ENCODE measurements at regions not wholly inside any gene's neighbourhood (a gene's known extent, or its start where the extent isn't known, plus 50 kb on each side); places are given as distances from the start of the nearest gene placed in this dataset.
"Not testable (repeated sequence)": the region's sequence is repeated elsewhere in the genome, so short reads cannot be mapped to it uniquely, and the experiment has no call there.

DNA sequence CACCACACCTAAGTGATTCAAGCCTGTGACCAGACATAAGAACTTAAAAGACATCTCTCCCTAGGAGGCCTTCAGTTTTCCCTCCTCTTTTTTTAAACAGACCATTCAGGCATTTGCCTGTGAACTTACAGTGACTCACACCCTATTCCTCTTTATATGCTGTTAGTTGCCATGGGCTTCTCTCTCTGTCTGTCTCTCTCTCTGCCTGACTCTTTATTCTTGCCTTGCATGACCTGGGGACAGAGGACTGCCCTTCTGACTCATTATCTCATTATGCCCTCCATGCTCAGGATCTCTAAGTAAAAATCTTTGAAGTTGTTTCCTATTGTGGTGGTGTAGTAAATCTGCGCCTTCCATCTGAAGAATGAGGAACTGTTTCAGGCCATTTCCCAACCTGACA, 442.2 kb upstream of the MAN1A1 start:
- FAIRE-seq = no peak

DNA sequence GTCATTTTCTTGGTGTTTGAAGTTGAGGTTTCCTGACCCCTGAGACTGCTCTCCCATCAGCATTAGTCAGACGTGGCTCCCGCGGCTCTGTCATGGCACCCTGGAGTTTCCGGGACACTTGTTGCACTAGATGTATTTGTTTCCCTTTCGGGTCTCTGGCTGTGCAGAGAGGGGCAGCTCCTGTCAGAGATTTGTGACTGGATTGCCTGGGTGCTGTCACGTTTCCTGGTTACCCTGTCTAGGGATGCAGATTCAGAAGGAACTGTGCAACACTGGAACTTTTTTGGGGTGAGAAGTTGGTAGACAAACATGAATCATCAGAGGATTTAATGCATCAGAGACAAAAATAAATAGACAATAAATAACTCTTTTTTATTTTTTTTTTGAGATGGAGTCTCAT, 431.8 kb upstream of the MAN1A1 start:
- FAIRE-seq = no peak

DNA sequence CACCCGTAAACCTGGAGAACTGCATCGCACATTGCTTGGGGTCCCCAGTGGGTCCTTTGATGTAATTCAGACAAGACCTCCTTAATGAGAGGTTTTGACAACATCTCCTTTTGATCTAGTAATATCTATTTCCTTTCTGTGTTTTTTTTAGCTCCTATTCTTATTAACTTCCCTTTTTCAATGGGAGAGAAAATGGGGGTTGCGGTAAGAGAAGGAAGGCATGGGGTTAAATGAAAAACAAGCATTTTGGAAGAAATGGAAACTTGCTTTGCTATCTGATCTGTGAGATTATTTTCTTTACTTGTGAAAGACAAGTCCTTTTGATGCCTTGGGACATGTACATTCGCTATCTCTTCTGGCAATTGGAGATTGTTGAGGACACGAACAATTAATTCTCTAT, 418.6 kb upstream of the MAN1A1 start:
- no peak for FAIRE-seq

DNA sequence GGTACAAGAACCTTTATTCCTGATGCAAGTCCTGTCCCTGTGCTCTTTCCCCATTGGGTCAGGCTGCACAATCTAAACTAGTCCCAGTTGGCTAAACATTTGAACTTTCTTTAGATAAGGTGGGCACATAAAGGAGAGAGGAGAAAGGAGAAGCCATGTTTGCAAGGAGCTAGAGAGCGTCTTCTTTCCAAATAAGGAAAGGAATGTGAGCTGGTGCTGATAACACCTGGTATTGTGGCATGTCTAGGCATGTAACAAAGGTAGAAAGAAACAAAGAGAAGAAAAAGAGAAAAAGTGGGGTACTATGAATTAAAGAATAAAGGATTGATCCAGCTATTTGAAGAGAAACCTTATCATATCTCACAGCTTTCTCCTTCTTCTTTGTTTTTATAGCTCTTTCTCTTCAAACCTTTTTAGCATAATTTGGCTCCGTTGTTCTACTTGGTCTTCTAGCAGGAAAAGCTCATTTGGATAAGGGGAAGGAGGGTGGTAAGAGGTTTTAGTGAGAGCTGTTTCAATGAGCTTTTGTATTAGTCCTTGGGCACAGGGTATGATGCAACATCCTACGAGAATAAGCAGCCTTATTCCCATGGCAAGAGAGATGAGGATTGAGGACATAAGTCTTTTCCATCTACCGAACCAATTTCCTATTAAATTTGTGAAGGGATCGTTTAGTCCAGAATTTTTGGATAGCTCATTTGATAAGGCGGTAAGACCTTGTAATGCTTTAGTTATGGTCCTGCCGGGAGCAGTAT, 415.5 kb upstream of the MAN1A1 start:
- no peak for FAIRE-seq

DNA sequence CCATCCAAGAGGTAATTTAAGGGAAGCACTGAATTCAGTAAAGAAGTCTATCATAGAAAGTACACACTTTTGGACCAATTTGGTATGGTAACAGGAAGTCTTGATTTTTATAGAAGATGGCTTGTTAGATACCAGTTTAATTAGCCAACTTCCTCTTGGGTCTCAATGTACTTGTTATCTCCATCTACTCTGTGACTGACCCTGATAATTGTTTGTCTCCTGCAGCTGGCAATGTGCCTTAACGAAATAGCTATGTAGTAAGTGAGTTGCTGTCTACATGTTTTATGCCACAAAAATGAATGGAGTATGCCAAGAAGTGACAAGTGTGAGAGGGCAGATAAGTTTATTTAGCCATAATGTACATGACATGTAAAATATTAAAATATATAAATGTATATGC, 410.5 kb upstream of the MAN1A1 start:
- FAIRE-seq = no peak

DNA sequence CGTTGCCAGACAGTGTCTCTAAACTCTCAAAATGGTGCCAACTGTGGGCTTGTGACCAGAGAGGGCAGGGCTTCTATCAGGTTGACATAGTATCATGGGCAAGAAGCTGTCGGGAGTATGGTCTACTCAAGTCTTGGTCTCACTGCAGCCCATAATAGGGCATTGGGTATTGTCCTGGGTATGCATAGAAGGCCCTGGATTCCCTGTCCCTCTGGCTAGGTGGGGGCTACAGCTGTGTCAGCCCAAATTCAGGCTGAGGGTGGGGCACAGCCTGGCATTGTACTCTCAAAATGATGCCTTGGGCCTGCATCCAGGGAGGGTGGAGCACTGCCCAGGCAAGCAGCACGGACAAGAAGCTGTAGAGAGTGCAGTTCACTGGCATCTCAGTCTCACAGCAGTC, 408.8 kb upstream of the MAN1A1 start:
- no peak for FAIRE-seq

DNA sequence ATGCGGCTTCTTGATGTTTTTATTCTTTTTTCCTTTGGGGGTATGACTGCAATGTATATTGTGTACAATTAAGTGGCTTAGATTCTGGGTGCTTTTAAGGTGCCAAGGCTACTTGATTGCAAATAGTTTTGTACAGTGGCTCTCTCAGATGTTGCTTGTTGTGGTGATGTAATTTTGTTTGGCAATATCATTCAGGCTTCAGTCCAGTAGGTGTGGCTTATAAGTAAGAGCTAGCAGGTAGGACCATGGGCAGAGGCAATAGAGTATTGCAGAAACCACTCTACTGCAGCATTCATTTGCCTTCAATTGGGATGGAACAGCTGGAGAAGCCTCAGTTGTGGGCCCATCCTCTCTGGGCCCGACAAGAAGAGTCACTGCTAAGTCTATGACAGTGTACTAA, 407.9 kb upstream of the MAN1A1 start:
- no peak for FAIRE-seq

DNA sequence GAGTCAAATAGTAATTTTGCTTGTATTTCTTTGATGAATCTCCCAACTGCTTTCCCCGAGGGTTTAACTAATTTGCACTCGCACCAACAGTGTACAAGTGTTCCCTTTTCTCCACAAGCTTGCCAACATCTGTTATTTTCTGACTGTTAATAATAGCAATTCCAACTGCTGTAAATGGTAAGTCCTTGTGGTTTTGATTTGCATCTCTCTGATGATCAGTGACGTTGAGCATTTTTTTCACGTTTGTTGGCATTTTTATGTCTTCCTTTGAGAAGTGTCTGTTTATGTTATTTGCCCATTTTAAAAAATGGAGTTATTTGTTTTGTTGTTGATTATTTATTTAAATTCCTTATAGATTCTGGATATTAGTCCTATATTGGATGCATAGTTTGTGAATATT, 399.8 kb upstream of the MAN1A1 start:
- no peak for FAIRE-seq

DNA sequence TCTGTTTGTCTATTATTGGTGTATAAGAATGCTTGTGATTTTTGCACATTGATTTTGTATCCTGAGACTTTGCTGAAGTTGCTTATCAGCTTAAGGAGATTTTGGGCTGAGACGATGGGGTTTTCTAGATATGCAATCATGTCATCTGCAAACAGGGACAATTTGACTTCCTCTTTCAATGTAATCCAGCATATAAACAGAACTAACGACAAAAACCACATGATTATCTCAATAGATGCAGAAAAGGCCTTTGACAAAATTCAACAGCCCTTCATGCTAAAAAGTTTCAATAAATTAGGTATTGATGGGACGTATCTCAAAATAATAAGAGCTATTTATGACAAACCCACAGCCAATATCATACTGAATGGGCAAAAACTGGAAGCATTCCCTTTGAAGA, 399.0 kb upstream of the MAN1A1 start:
- FAIRE-seq = not testable (repeated sequence)

DNA sequence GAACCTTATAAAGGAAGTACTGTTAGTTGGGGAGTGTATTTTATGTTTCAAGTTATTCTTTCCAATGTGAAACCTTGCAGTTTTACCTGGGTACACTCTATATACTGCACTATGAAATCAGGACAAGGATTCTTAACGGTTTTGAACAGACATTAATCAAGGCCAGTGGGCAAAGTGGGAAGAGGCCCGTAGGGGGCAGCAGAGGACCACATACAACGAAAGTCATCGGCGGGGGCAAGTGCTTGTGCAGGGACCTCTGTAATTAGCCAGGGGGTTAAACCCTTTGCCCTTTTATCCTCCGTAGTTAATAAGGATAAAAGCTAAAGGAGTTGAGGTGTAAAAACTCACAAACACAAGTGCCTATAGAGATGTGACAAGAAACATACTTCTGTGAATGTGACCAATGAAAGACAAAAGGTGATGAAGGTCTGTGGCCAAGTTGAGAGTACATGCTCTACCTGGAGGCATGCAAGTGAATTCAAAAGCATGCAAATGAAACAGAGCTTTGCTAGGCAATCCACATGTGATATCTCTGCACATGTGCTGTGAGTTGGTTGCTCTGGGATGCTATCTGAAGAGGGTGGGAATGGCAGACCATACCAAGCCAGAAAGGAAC, 392.7 kb upstream of the MAN1A1 start:
- FAIRE-seq = no peak

DNA sequence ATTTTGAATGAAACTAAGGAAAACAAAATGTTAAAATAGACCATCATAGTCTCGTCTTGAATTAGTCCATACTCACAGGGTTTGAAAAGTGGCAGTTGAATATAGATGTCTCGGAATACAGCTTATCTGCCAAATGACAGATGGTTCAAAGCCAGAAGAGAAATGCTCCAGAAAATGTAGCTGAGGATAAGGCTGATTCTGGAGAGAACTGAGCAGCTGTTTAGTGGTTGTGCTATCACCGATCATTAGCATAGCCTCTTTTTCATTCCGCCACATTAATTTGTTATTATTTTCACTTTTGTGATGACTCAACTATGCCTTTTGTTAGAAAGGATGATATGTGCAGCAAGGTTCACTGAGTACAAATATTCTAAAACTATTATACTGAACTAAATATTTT, 390.2 kb upstream of the MAN1A1 start:
- no peak for FAIRE-seq

DNA sequence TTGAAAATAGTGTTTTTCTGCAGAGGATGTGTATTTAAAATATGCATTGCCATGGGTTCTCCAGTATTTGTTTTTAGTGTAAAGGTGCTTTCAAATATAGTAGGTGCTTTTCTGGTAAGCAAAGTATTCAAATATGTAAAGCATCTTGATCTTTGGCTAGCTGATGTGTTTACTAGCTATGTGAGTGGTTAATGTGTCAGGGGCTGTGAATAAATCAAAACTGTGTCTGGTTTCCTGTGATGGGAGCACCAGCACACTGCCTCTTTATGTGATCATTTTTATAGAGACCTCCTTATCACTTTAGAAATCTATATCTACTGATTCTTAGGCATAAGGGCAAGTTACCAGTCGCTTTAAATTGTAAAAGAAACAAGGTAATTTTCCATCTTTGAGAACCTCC, 388.9 kb upstream of the MAN1A1 start:
- FAIRE-seq = no peak

DNA sequence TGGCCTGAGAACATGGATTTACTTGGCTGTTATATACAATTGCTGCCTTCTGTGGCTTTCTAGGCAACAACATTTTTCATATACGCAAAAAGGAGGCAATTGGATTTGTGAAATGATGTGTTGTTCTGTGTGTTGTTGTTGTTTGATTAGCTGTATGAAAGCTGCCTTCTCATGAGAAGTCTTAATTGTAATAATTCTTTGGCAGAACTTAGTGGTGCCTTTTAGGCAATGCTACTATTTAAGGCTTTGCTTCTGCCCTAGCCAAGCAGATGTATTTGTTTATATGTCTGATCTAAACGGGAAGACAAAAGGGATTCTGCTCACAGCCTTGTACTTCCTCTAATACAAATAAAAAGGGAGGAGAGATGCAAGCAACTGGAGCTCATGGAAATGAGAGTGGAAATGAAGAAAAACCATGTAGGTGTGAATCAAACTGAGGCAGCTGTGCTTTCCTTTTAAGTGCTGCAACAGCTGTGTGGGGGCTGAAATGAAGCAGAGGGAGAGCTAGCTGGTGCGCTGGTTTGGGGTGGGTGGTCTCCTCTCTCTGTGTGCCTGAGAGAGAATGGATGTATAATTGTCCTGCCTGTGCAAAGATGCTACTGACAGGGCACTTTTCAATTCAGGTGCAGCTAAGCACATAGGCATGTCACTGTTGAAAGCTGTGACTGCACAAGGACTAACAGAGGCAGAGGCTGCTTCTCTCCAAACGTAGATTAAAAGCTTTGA, 386.9 kb upstream of the MAN1A1 start:
- FAIRE-seq = no peak

DNA sequence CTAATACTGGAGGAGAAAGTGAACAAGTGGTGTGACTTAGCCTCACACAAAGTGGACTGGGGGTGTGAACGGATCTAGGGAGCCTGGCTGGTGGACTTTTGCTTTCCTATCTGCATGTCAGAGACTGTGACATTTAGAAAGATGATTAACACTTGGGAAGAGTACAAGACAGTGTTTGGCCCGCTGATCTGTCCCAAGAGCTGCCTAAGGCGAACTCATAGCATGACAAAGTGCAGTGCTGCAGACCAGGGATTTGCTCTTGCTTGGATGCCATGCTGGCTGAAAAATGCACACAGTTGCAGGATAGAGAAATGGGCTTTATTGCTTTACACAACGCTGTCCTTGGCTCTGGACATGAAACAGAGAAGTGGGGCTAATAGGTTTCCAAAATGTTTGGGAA, 386.0 kb upstream of the MAN1A1 start:
- FAIRE-seq = no peak

DNA sequence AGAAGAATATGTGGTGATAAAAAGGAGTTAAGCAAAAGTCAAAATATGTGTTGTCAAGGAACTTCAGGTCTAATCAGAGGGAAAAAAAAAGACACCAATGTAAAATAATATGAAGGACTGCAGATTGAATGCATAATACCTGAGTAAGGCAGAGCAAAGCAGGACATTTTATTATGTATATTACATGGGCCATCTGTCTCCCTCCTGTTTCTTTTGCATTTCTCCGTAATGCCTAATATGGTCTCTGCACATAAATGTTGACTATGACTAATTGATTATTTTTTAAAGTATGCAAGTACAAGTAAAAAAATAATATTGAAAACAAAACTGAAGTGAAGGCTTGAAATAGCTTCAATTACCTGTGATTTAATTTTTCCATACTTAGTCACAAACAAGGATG, 384.7 kb upstream of the MAN1A1 start:
- no peak for FAIRE-seq

DNA sequence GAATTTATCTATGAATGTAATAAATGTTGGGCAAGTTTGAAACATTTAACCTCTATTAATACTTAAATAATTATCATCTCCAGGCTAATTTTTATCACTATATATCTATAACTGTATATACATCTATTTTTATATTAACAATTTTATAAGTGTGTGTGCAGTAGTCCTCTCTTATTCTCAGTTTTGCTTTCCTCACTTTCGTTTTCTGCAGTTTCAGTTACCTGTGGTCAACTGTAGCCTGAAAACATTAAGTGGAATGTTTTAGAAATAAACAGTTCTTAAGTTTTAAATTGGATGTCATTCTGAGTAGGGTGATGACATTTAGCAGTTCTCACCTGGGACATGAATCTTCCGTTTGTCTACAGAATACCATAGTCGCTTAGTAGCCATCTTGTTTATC, 379.4 kb upstream of the MAN1A1 start:
- no peak for FAIRE-seq

DNA sequence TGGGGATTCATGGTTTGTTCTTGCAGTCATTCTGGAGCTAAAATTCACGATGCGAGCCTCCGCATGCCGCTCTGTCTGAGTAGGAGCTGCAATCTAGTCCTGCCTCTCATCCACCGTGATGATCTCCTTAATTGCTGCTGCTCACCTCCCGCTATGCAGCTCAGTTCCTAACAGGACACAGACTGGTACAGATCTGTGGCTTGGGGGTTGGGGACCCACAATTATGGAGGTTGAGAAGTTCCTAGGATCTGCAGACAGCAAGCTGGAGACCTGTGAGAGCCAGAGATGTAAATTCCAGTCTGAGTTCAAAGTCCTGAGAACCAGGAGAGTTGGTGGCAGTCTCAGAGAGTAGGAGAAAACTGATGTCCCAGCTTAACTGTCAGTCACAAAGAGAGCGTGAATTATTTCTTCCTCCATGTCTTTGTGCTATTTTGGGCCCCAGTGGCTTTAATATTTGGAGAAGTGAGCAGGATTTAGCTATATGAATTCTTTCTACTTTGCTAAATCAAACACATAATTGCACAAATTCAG, 378.7 kb upstream of the MAN1A1 start:
- FAIRE-seq = no peak

DNA sequence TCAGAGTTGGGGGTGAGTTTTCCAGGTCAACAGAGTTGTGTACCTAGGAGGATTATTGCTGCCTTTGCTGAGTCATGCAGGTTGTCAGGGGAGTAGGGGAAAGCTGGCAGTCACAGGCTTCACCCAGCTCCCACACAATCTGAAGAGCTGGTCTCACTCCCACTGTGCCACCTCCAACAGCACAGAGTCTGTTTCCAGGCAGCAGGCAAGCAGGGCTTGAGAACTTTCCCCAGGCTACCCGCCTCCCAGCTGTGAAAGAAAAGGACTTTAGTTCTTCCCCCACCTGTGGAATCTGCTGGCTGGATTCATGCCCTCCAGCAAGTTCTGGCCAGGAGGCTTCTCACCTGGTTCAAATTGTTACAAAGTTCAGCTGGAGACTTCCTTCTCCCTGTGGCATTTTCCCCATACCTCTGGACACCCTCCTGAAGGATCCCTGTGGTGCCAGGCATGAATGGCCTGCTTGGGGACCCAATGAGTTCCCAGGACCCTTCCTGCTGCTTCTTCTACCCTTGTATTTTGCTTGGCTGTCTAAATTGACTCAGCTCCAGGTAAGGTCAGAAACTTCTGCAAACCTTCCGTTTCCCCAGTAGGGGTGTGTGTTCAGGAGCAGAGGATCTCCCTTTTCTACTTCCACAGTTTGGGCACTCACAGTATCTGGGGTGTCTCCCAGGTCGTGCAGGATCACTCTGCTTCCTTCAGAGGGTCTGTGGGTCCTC, 378.1 kb upstream of the MAN1A1 start:
- FAIRE-seq = no peak

DNA sequence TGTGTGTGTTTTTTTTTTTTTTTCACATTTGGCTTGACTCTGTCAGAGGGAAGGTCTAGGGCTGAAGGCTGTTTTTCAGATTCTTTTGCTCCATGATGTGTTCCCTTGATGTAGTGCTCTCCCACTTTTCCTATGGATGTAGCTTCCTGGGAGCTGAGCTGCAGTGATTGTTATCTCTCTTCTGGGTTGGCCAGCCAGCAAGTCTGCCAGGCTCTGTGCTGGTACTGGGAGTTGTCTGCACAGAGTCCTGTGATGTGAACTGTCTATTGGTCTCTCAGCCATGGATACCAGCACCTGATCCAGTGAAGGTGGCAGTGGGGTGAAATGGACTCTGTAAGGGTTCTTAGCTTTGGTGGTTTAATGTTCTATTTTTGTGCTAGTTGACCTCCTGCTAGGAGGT, 377.4 kb upstream of the MAN1A1 start:
- FAIRE-seq = not testable (repeated sequence)

DNA sequence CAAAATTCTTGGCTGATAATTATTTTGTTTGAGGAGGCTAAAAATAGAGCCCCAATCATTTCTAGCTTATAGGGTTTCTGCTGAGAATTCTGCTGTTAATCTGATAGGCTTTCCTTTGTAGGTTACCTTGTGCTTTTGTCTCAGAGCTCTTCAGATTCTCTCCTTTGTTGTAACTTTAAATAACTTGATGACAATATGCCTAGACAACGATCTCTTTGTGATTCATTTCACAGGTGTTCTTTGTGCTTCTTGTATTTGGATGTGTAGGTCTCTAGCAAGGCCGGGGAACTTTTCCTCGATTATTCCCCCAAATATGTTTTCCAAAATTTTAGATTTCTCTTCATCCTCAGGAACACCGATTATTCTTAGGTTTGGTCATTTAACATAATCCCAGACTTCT, 376.5 kb upstream of the MAN1A1 start:
- no peak for FAIRE-seq

DNA sequence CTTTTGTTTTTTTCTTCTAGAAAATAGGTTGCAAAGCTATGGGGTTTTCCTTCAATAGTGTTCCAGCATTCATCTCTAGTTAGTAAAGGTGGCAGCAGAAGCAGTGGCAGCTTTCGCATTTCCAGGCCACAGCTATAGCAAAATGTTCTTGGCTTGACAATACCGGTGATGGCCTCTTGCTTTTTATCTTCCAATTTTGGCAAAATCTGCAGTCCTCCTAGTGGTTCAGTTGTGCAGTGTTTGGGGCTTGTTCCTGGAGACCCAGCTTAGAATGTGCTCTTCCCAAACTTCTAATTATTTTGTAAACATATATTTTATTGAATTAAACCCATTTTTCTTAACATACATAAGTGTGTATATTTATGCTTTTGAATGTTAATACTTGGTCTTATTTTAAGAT, 370.6 kb upstream of the MAN1A1 start:
- FAIRE-seq = no peak

DNA sequence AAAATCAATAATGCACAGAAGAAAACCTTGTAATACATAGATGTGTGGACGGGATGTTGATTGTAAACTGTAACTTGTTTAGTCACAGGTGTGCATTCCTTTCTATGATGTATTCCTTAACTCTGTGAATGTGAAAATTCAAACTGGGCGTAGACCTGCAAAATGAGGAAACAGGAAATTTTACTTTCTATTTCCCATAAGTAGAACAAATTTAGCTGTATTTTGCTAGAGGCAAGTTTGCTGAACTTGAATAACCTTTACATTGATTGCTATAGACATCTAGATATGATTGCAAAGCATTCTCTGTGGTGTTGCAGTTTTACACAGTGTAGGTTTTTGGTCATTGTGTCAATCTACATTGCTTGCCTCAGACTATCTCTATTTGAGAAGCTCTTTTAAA, 368.4 kb upstream of the MAN1A1 start:
- FAIRE-seq = no peak

DNA sequence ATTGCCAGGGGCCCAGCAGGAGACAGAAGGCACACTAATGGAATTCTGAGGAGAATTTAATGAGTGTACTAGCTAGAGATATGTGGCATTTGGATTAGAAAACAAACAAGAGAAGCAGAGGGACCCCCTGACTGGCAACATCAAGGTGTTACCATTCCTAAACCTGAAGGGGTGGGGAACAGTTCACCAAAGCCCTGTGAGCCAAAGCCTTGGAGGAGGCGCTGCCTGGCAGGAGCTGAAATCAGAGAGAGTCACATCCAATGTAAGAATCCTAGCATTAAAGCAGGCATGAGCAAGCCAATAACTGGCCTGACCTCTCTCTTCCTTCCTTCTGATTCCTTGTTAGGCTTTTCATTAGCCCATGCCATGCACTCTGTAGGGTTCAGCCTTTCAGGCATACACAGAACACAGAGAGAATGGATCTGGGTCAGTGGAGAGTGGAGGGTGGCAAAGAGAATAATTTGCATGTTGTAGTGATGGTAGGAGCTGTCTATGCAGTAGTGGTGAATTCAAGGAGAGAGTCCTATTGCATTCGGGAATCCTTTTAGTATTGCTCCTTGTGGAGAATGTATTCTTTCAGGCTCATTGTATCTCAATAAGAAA, 367.2 kb upstream of the MAN1A1 start:
- no peak for FAIRE-seq

Measured in endometrium (tissue), 2 donors.